ENCODE measurements at regions not wholly inside any gene's neighbourhood (a gene's known extent, or its start where the extent isn't known, plus 50 kb on each side); places are given as distances from the start of the nearest gene placed in this dataset.

GRCh38 chr3:162492446-162493081 lies 996.0 kb downstream of the OTOL1 start (continued):
- TF ChIP-seq ZNF318 (CRISPR knock-in tag; IDR thresholded peaks at IDR 0.05) (no peak), BCL3 (CRISPR knock-in tag; IDR thresholded peaks at IDR 0.05) (no peak), SMARCC2 (IDR thresholded peaks at IDR 0.05) (no peak), ZEB1 (IDR thresholded peaks at IDR 0.05; ENCODE audit: insufficient replicate concordance, low read depth) (no peak), ZNF441 (CRISPR knock-in tag; IDR thresholded peaks at IDR 0.05; ENCODE audit: borderline replicate concordance) (no peak), CREB3 (CRISPR knock-in tag; IDR thresholded peaks at IDR 0.05) (no peak)

All from HepG2 (cell line).